BE2C (cell line): ENCODE measurements at regions not wholly inside any gene's neighbourhood (a gene's known extent, or its start where the extent isn't known, plus 50 kb on each side); places are given as distances from the start of the nearest gene placed in this dataset.

Experiments used
- DNase-seq: peaks from one replicate; pipeline ENCODE4 v3.0.0-alpha.2; 2020
- H3K27me3 ChIP-seq: fragments of 250-450 bp; sonication (Bioruptor Pico); 2 replicates; pipeline ENCODE4 v1.5.1; 2020; ENCODE audit warnings: mild to moderate bottlenecking
- H3K36me3 ChIP-seq: fragments of 250-450 bp; sonication (Bioruptor Pico); 2 replicates; pipeline ENCODE4 v1.5.1; 2020; ENCODE audit warnings: mild to moderate bottlenecking
- H3K4me1 ChIP-seq: fragments of 250-450 bp; sonication (Bioruptor Pico); 2 replicates; pipeline ENCODE4 v1.5.1; 2020
- H3K4me3 ChIP-seq: 2 replicates; pipeline ENCODE4 v1.5.1; 2011; ENCODE audit warnings: low read depth, low read length
- H3K9me3 ChIP-seq: fragments of 250-450 bp; sonication (Bioruptor Pico); 2 replicates; pipeline ENCODE4 v1.5.1; 2020
- TF ChIP-seq, protein P1 (sequence below): IDR thresholded peaks from 2 replicates; pipeline ENCODE4 v1.5.1; 2012; ENCODE audit warnings: mild to moderate bottlenecking, low read depth, low read length

DNA sequence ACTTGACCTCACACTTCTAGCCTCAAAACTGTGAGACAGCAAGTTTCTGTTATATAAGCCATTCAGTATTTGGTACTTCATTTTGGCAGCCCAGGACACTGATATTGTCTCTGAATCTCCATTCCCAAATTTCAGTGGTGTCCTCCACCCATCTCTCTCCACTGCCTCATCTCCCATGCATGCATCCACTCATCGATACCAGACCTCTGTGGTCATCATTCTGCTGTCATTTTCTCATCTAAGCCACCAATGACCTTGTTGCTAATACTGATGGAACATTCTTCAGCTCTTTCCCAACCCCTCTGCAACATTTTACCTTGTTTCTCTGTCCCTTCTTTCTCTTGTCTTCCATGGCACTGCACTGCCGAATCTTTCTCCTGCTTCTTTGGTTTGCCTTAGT, 221.8 kb downstream of the SNX18 start:
- peaks cover 8% of the 10 kb centered on the region; the same call in 1 of the 2 replicates for H3K4me1 ChIP-seq
- no peaks in the 10 kb centered on the region for H3K9me3 ChIP-seq
- TF ChIP-seq, protein P1, sequence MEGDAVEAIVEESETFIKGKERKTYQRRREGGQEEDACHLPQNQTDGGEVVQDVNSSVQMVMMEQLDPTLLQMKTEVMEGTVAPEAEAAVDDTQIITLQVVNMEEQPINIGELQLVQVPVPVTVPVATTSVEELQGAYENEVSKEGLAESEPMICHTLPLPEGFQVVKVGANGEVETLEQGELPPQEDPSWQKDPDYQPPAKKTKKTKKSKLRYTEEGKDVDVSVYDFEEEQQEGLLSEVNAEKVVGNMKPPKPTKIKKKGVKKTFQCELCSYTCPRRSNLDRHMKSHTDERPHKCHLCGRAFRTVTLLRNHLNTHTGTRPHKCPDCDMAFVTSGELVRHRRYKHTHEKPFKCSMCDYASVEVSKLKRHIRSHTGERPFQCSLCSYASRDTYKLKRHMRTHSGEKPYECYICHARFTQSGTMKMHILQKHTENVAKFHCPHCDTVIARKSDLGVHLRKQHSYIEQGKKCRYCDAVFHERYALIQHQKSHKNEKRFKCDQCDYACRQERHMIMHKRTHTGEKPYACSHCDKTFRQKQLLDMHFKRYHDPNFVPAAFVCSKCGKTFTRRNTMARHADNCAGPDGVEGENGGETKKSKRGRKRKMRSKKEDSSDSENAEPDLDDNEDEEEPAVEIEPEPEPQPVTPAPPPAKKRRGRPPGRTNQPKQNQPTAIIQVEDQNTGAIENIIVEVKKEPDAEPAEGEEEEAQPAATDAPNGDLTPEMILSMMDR = no peak
- H3K4me3 ChIP-seq = no peak overlapping the region
- H3K36me3 ChIP-seq = no peaks in the 10 kb centered on the region
- H3K27me3 ChIP-seq = no peaks in the 10 kb centered on the region
- DNase-seq = no peak

DNA sequence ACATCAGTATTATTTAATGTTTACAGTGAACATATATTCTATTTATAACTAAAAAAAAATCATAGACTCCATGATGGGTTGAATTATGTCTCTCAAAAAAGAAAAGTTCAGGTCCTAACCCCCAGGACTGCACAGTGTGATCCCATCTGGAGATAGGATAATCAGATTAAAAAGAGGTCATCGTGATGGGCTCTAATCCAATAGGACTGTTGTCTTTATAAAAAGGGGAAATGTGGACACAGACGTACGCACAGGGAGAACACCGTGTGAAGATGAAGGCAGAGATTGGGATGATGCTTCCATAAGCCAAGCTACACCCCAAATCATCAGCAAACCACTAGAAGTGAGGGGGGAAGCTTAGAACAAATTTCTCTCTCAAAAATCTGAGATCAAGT, 221.4 kb downstream of the SNX18 start:
- no peaks in the 10 kb centered on the region for H3K9me3 ChIP-seq
- no peak for DNase-seq
- H3K36me3 ChIP-seq = no peaks in the 10 kb centered on the region
- H3K4me1 ChIP-seq = peaks cover 8% of the 10 kb centered on the region; the same call in 1 of the 2 replicates
- H3K27me3 ChIP-seq = no peaks in the 10 kb centered on the region
- H3K4me3 ChIP-seq = no peak overlapping the region
- TF ChIP-seq, protein P1 = no peak

DNA sequence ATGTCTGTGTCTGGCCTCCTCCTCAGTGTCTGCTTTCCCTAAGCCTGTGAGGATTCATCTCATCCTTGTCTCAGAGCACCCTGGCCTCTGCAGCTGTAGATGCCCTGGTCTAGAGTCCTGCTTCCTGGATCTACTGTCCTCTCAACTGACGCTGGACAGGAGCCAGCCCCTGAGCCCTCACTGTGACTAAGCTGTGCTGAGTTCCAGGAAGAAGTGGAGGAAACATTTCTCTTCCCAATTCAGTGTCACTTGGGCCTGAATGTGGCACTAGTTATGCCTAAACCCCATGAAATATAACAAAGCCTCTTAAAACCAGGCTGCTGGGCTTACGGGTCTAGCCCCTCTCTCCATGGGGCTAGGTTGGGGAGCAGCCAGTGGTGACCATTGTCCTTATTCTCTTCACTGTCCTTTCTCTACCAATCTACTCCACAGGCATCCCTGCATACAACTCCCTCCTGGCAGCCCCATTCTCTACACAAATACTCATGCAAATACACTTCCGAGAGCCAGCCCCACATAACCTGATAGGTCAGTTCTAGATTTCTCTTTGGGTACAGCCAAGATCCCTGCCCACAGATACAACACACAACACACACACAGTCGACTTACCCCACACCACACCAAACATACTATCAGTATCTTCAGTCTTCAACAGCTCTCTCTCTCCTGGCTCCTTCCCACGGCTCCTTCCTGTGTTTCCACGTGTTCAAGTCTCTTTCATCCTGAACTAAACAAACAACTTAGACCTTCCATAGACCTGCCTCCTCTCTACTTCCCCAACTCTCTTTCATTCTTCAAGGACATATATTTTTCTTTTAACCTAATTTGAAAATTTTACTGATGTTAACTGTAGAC, 220.8 kb downstream of the SNX18 start:
- Histone ChIP-seq H3K36me3 (no peaks in the 10 kb centered on the region), H3K27me3 (no peaks in the 10 kb centered on the region), H3K4me3 (no peak overlapping the region), H3K4me1 (peaks cover 8% of the 10 kb centered on the region; the same call in 1 of the 2 replicates), H3K9me3 (no peaks in the 10 kb centered on the region)
- TF ChIP-seq, protein P1 = no peak
- peak; percentile 39 for DNase-seq

DNA sequence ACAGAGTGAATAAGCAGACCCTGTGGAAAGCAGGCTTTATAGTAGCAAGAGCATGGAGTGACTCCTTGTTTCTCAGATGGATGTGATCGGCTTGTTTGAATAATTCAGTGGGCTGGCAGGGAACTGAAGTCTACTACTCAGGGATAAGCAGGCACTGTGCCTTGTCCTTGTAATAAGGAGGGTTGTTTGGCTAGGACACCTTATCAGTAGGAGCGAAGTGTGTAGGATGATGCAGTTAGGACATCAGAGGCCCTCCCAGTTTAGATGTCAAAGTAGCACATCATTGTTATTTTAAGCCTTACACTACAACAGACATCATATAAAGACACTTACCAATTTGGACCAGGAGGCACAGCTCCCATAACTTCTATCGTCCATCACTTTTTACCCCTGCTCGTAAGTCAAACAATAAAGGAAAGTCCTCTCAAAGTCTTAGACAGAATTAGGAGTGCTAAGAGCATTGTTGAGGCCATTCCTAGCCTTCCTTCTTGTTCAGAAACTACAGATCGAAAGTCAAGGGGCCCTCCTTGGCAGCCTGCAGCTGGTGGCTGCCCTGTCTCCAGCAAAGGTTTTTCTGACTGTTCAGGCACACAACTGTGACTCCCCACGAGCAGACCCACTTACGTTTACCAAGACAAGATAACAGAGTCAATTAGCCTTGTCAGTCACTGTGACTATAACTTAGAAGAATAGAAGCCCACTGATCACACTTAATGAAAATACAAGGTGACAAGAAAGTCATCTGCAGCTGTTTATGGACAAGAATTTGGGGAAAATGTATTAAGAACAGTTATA, 218.6 kb downstream of the SNX18 start:
- TF ChIP-seq, protein P1 = no peak
- DNase-seq = peak; percentile 33
- Histone ChIP-seq H3K9me3 (no peaks in the 10 kb centered on the region), H3K27me3 (no peaks in the 10 kb centered on the region), H3K4me3 (no peak overlapping the region), H3K36me3 (no peaks in the 10 kb centered on the region), H3K4me1 (peaks cover 12% of the 10 kb centered on the region)

DNA sequence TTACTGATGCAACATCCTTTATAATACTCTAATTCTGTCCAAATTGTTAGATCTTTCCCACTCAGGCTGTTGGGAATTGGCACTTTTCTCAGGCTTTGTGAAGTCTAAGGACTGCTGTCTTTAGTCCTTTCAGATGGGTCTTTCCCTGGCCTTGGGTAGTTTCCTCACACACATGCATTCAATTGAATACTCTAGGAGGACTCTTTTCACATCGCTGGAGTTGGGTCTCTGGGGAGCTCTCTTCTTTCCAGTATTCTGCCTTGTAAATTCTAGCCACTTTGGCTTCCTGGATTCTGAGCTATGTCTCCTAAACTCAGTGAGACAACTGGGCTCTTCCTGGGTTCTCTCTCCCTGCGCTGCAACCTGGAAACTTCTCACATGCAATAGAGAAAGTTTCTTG, 215.5 kb downstream of the SNX18 start:
- no peaks in the 10 kb centered on the region for H3K36me3 ChIP-seq
- H3K9me3 ChIP-seq = no peaks in the 10 kb centered on the region
- no peaks in the 10 kb centered on the region for H3K27me3 ChIP-seq
- no peak overlapping the region for H3K4me3 ChIP-seq
- peaks cover 19% of the 10 kb centered on the region for H3K4me1 ChIP-seq
- TF ChIP-seq, protein P1 = no peak
- DNase-seq = no peak
